ENCODE measurements at regions not wholly inside any gene's neighbourhood (a gene's known extent, or its start where the extent isn't known, plus 50 kb on each side); places are given as distances from the start of the nearest gene placed in this dataset.

DNA sequence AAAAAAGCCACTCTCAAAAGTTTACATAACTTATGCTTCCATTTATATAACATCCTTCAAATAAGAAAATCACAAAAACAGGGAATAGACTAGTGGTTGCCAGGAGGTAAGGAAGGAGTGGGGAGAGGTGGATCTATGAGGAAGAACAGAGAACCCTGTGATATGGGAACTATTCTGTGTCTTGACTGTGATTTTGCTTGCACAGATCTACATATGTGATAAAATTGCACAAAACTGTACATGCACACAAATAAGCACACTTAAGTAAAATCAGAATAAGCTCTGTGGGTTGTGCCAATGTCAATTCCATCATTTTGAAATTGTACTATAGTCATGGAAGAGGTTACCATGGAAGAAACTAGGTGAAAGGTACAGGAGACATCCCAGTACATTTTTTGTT is 121.6 kb upstream of the SGCG start:
- no peak overlapping the region for H3K27ac ChIP-seq (ENCODE audit: low read depth, low read length)
- Mint-ChIP-seq H3K4me1 (ENCODE audit: low read depth, unreplicated experiment) (no peaks in the 10 kb centered on the region), H3K27me3 (ENCODE audit: low read depth, unreplicated experiment) (no peaks in the 10 kb centered on the region), H3K27ac (ENCODE audit: unreplicated experiment) (no peak overlapping the region), H3K4me3 (ENCODE audit: unreplicated experiment) (no peak overlapping the region), H3K9me3 (ENCODE audit: unreplicated experiment) (no peaks in the 10 kb centered on the region), H3K36me3 (ENCODE audit: low read depth, unreplicated experiment) (no peaks in the 10 kb centered on the region)
- no peak overlapping the region for H3K9ac ChIP-seq (ENCODE audit: low read length)
- no peaks in the 10 kb centered on the region for H3K79me2 ChIP-seq (ENCODE audit: insufficient read depth, low read length)
- FAIRE-seq: no peak
- no peaks in the 10 kb centered on the region for H3K27me3 ChIP-seq (ENCODE audit: insufficient read depth, low read length)
- H4K20me1 ChIP-seq (ENCODE audit: insufficient read depth, low read length): no peaks in the 10 kb centered on the region
- H2AFZ ChIP-seq (ENCODE audit: low read depth, low read length): no peak overlapping the region
- no peak overlapping the region for H3K4me3 ChIP-seq (ENCODE audit: insufficient read depth, low read depth, low read length)
- no peaks in the 10 kb centered on the region for H3K4me1 ChIP-seq (ENCODE audit: insufficient read depth, low read length)
- TF ChIP-seq CTCF (IDR thresholded peaks at IDR 0.05; ENCODE audit: insufficient read depth, low read depth, low read length) (no peak), EZH2 (IDR thresholded peaks at IDR 0.05; ENCODE audit: insufficient read depth, low read length) (no peak)
- no peak overlapping the region for H3K4me2 ChIP-seq (ENCODE audit: low read length)
- H3K36me3 ChIP-seq (ENCODE audit: insufficient read depth, low read length): no peaks in the 10 kb centered on the region
- H3K9me3 ChIP-seq (ENCODE audit: insufficient read depth, low read depth, low read length): no peaks in the 10 kb centered on the region
- no peak for DNase-seq (ENCODE audit: low read depth)

DNA sequence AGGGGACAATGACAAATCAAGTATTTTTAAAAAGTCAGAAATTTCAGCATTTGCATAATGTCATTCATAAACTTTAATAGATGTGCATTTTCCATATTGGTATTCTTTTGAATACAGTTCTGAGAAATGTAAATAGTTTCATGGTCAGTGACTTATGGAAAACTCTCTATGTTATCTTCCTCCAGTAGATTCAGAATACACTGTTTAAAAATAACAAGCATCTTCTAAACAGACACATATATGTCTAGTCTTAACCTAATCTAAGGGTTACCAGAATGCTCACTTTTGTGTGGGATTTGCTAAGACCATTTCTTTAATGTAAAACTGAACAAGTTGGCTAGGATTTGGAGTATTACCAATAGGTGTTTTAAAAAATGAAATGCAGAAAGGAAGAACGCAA is 119.8 kb upstream of the SGCG start:
- TF ChIP-seq EZH2 (IDR thresholded peaks at IDR 0.05; ENCODE audit: insufficient read depth, low read length): no peak
- TF ChIP-seq CTCF (IDR thresholded peaks at IDR 0.05; ENCODE audit: insufficient read depth, low read depth, low read length): no peak
- Histone ChIP-seq H3K4me1 (ENCODE audit: insufficient read depth, low read length) (no peaks in the 10 kb centered on the region), H3K9me3 (ENCODE audit: insufficient read depth, low read depth, low read length) (no peaks in the 10 kb centered on the region), H3K27ac (ENCODE audit: low read depth, low read length) (no peak overlapping the region), H2AFZ (ENCODE audit: low read depth, low read length) (no peak overlapping the region), H3K27me3 (ENCODE audit: insufficient read depth, low read length) (no peaks in the 10 kb centered on the region), H4K20me1 (ENCODE audit: insufficient read depth, low read length) (no peaks in the 10 kb centered on the region), H3K79me2 (ENCODE audit: insufficient read depth, low read length) (no peaks in the 10 kb centered on the region), H3K9ac (ENCODE audit: low read length) (no peak overlapping the region), H3K4me3 (ENCODE audit: insufficient read depth, low read depth, low read length) (no peak overlapping the region), H3K4me2 (ENCODE audit: low read length) (no peak overlapping the region), H3K36me3 (ENCODE audit: insufficient read depth, low read length) (no peaks in the 10 kb centered on the region)
- Mint-ChIP-seq H3K9me3 (ENCODE audit: unreplicated experiment) (no peaks in the 10 kb centered on the region), H3K27me3 (ENCODE audit: low read depth, unreplicated experiment) (no peaks in the 10 kb centered on the region), H3K36me3 (ENCODE audit: low read depth, unreplicated experiment) (no peaks in the 10 kb centered on the region), H3K4me1 (ENCODE audit: low read depth, unreplicated experiment) (no peaks in the 10 kb centered on the region), H3K27ac (ENCODE audit: unreplicated experiment) (no peak overlapping the region), H3K4me3 (ENCODE audit: unreplicated experiment) (no peak overlapping the region)
- FAIRE-seq: no peak
- no peak for DNase-seq (ENCODE audit: low read depth)

DNA sequence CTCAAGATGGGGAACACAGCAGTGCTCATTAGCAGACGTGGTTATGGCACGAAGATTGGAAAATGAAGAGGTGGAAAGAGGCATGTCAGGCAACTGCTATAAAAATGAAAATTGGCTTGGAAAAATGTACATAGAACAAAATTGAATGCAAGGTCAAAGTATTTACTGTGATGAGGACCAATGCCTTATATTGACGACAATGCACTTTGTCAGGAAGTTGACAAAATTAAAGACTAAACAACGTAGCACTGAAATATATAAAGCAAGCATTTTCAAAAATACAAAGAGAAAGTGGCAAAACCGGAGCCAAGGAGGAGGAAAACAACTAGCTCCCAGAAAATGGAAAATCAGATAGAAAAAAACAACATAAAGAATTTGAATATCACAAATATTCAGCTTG is 113.7 kb upstream of the SGCG start:
- peaks cover 5% of the 10 kb centered on the region for H3K9me3 ChIP-seq (ENCODE audit: insufficient read depth, low read depth, low read length)
- H3K4me3 ChIP-seq (ENCODE audit: insufficient read depth, low read depth, low read length): no peak overlapping the region
- H2AFZ ChIP-seq (ENCODE audit: low read depth, low read length): no peak overlapping the region
- H3K9ac ChIP-seq (ENCODE audit: low read length): no peak overlapping the region
- H4K20me1 ChIP-seq (ENCODE audit: insufficient read depth, low read length): no peaks in the 10 kb centered on the region
- Mint-ChIP-seq H3K27ac (ENCODE audit: unreplicated experiment) (no peak overlapping the region), H3K27me3 (ENCODE audit: low read depth, unreplicated experiment) (no peaks in the 10 kb centered on the region), H3K36me3 (ENCODE audit: low read depth, unreplicated experiment) (no peaks in the 10 kb centered on the region), H3K4me3 (ENCODE audit: unreplicated experiment) (no peak overlapping the region), H3K4me1 (ENCODE audit: low read depth, unreplicated experiment) (peaks cover 7% of the 10 kb centered on the region), H3K9me3 (ENCODE audit: unreplicated experiment) (no peaks in the 10 kb centered on the region)
- no peaks in the 10 kb centered on the region for H3K4me1 ChIP-seq (ENCODE audit: insufficient read depth, low read length)
- no peak for TF ChIP-seq EZH2 (IDR thresholded peaks at IDR 0.05; ENCODE audit: insufficient read depth, low read length)
- no peak for TF ChIP-seq CTCF (IDR thresholded peaks at IDR 0.05; ENCODE audit: insufficient read depth, low read depth, low read length)
- FAIRE-seq: no peak
- H3K79me2 ChIP-seq (ENCODE audit: insufficient read depth, low read length): no peaks in the 10 kb centered on the region
- H3K36me3 ChIP-seq (ENCODE audit: insufficient read depth, low read length): no peaks in the 10 kb centered on the region
- H3K4me2 ChIP-seq (ENCODE audit: low read length): no peak overlapping the region
- DNase-seq (ENCODE audit: low read depth): no peak
- no peak overlapping the region for H3K27ac ChIP-seq (ENCODE audit: low read depth, low read length)
- no peaks in the 10 kb centered on the region for H3K27me3 ChIP-seq (ENCODE audit: insufficient read depth, low read length)
